PC-3 (cell line): ENCODE measurements at regions not wholly inside any gene's neighbourhood (a gene's known extent, or its start where the extent isn't known, plus 50 kb on each side); places are given as distances from the start of the nearest gene placed in this dataset.
A peak's percentile ranks its signal among the peaks of the same experiment; 100 is the strongest.

Experiments used
- ATAC-seq: fragments of 200-7000 bp; cut with Tn5 transposase; 2 replicates; pipeline ENCODE4 v1.9.1; 2020; ENCODE audit warnings: mild to moderate bottlenecking, moderate library complexity
- BruUV-seq: library from RNA; stranded (reverse); fragments of 400-500 nt; replicated peaks from 2 replicates; lab custom pipeline; 2021; lab: Mats Ljungman, UMichigan
- CTCF ChIA-PET: fragments of 300-600 bp; sonication (Branson Sonifier 250); formaldehyde crosslinking; loops from one replicate; lab custom pipeline; 2022; ENCODE audit warnings: antibody characterized with exemption; lab: Charles Lee
- POLR2A ChIA-PET: fragments of 300-600 bp; sonication (Branson Sonifier 250); formaldehyde crosslinking; loops from one replicate; lab custom pipeline; 2022; ENCODE audit warnings: antibody characterized with exemption; ENCODE audit not compliant: unreplicated experiment; lab: Charles Lee
- DNase-seq: peaks from one replicate; pipeline ENCODE4 v3.0.0-alpha.2; 2015
- H2AFZ ChIP-seq: fragments of 300-600 bp; sonication (generic); 2 replicates; pipeline ENCODE4 v1.6.0; 2016; ENCODE audit warnings: antibody characterized with exemption, low read length
- H3F3A ChIP-seq: fragments of 300-600 bp; sonication (generic); one replicate; pipeline ENCODE4 v1.6.0; 2017; ENCODE audit warnings: antibody characterized with exemption, low read length, control low read depth, mild to moderate bottlenecking; ENCODE audit not compliant: unreplicated experiment
- H3K27ac ChIP-seq: fragments of 300-600 bp; sonication (generic); 2 replicates; pipeline ENCODE4 v1.5.1; 2016; ENCODE audit warnings: mild to moderate bottlenecking, low read length
- H3K27me3 ChIP-seq: fragments of 300-600 bp; sonication (generic); 2 replicates; pipeline ENCODE4 v1.6.1; 2016; ENCODE audit warnings: low read length, mixed read lengths
- H3K36me3 ChIP-seq: fragments of 300-600 bp; sonication (generic); 2 replicates; pipeline ENCODE4 v1.6.1; 2016; ENCODE audit warnings: low read depth, mixed run types, low read length, mixed read lengths
- H3K4me1 ChIP-seq: fragments of 300-600 bp; sonication (generic); 2 replicates; pipeline ENCODE4 v1.5.1; 2016; ENCODE audit warnings: low read length; ENCODE audit not compliant: insufficient read depth
- H3K4me2 ChIP-seq: fragments of 300-600 bp; sonication (generic); 2 replicates; pipeline ENCODE4 v1.6.0; 2016; ENCODE audit warnings: low read length
- H3K4me3 ChIP-seq: fragments of 300-600 bp; sonication (generic); 2 replicates; pipeline ENCODE4 v1.5.1; 2016; ENCODE audit warnings: mild to moderate bottlenecking, low read length, mixed read lengths
- H3K79me2 ChIP-seq: fragments of 300-600 bp; sonication (generic); 2 replicates; pipeline ENCODE4 v1.6.1; 2017; ENCODE audit warnings: low read length, mixed read lengths
- H3K9ac ChIP-seq: fragments of 300-600 bp; sonication (generic); 2 replicates; pipeline ENCODE4 v1.6.0; 2016; ENCODE audit warnings: mild to moderate bottlenecking, low read length
- H3K9me2 ChIP-seq: fragments of 300-600 bp; sonication (generic); replicated peaks from 2 replicates; pipeline ENCODE4 v1.6.1; 2016; ENCODE audit warnings: mixed run types, low read length, mixed read lengths
- H3K9me3 ChIP-seq: fragments of 300-600 bp; sonication (generic); 2 replicates; pipeline ENCODE4 v1.6.1; 2016; ENCODE audit warnings: low read length, mixed read lengths
- H4K20me1 ChIP-seq: fragments of 300-600 bp; sonication (generic); 2 replicates; pipeline ENCODE4 v1.6.1; 2016; ENCODE audit warnings: low read length, mixed read lengths
- CTCF ChIP-seq: fragments of 300-600 bp; sonication (generic); conservative IDR thresholded peaks from 2 replicates; pipeline ENCODE4 v1.5.1; 2017; ENCODE audit warnings: antibody characterized with exemption, low read depth, mild to moderate bottlenecking, low read length
- EZH2 ChIP-seq: fragments of 300-600 bp; sonication (generic); IDR thresholded peaks from one replicate; pipeline ENCODE4 v1.6.1; 2017; ENCODE audit warnings: antibody characterized with exemption, mild to moderate bottlenecking, low read length; ENCODE audit not compliant: unreplicated experiment
- EZH2phosphoT487 ChIP-seq: fragments of 300-600 bp; sonication (generic); IDR thresholded peaks from 2 replicates; pipeline ENCODE4 v1.6.1; 2018; ENCODE audit warnings: mild to moderate bottlenecking, antibody characterized with exemption, low read length, borderline replicate concordance
- intact Hi-C: fragments of 100-400 bp; cut with micrococcal nuclease; formaldehyde crosslinking; loops from 2 replicates; pipeline ENCODE4 v1.9.0; 2023

DNA sequence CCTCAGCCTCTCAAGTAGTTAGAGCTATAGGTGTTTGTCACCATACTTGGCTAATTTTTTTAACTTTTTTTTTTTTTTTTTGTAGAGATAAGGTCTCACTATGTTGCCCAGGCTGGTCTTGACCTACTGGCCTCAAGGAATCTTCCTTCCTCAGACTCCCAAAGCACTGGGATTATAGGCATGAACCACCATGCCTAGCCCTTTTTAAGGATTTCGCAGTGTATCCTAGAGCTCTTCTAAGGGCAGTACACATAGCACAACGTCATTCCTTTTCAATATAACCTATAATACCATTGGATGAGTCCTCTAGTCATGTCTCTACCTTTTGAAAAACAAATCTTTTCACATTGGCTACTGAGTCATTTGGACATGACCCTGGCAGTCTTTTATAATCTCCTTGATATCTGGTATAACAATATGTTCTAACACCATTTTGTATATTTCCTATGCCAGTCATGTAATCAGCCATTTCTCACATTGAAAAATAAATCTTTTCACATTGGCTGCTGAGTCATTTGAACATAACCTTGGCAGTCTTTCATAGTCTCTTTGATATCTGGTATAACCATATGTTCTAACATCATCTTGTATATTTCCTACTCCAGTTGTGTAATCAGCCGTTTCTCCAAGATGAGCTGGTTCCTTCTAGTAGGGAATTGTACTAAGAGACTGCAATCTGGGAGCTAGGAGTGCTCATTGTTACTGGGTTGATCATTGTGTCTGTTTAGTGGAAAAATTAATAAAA lies 944.7 kb downstream of the MCTP2 start:
- H3K27ac ChIP-seq, result no peak overlapping the region
- H3K36me3 ChIP-seq, result no peaks in the 10 kb centered on the region
- no peaks in the 10 kb centered on the region for H3K79me2 ChIP-seq
- BruUV-seq, result no TSS peak
- H3K9ac ChIP-seq, result no peak overlapping the region
- DNase-seq (no peak), ATAC-seq (no peak)
- H3K27me3 ChIP-seq, result no peaks in the 10 kb centered on the region
- H3K9me2 ChIP-seq, result no peaks in the 10 kb centered on the region
- H2AFZ ChIP-seq, result no peak overlapping the region
- H3K4me3 ChIP-seq, result no peak overlapping the region
- TF ChIP-seq EZH2phosphoT487 (no peak), EZH2 (no peak), CTCF (no peak)
- no peaks in the 10 kb centered on the region for H3F3A ChIP-seq
- intact Hi-C loops, result loop anchor here (2.0 kb wide), 1 partner anchor 77 kb away; no protein-coding TSS in a partner anchor
- CTCF ChIA-PET, result no interaction called here
- H3K9me3 ChIP-seq, result no peaks in the 10 kb centered on the region
- H4K20me1 ChIP-seq, result no peaks in the 10 kb centered on the region
- no peak overlapping the region for H3K4me2 ChIP-seq
- POLR2A ChIA-PET, result no interaction called here
- H3K4me1 ChIP-seq, result peaks cover 8% of the 10 kb centered on the region

DNA sequence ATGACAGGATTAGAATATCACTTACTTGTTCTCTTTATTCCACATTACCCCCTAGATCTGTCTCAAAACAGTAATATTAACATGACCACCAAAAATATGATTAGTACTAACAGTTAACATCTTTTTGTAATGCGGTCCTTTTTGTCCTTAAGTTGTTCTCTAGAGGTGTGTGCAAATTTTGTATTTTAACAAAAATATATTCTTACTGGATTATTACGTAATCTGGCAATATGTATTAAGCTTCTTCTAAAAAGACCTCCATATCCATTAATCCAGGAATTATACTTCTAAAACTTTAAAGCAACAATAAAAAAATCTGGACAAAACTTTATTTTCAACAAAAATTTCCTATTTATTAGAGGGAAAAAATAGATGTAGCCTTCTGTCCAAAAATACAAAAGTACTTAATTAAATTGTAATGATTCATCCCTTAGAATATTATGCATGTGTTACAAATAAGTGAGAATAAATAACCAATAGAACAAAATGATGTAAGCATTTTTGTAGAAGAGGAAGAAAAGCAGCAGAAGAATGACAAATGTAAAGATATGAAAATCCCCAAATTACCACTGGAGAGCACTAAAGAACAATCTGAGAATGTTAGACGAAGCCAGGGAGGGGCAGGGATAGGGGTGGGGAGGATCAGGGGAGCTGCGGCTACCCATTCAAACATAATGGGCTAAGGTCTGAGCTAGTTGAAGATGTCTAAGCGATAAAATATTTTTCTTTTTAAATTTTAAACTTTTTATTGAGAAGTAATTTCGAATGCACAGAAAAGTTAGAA lies 945.6 kb downstream of the MCTP2 start:
- BruUV-seq, result no TSS peak
- no peaks in the 10 kb centered on the region for H3F3A ChIP-seq
- intact Hi-C loops, result loop anchor here (2.0 kb wide), 1 partner anchor 76 kb away; no protein-coding TSS in a partner anchor
- no peaks in the 10 kb centered on the region for H3K9me3 ChIP-seq
- H3K4me1 ChIP-seq, result peaks cover 8% of the 10 kb centered on the region
- peak; percentile 50; the same call in 1 of the 2 replicates for TF ChIP-seq CTCF
- TF ChIP-seq EZH2, result no peak
- H3K9me2 ChIP-seq, result no peaks in the 10 kb centered on the region
- no peak overlapping the region for H3K9ac ChIP-seq
- CTCF ChIA-PET, result no interaction called here
- no peak overlapping the region for H3K4me3 ChIP-seq
- H3K79me2 ChIP-seq, result no peaks in the 10 kb centered on the region
- DNase-seq (peak; percentile 36), ATAC-seq (peak; percentile 37; the same call in 1 of the 2 replicates)
- no peaks in the 10 kb centered on the region for H3K27me3 ChIP-seq
- no peaks in the 10 kb centered on the region for H4K20me1 ChIP-seq
- H3K27ac ChIP-seq, result no peak overlapping the region
- no peak overlapping the region for H3K4me2 ChIP-seq
- no peaks in the 10 kb centered on the region for H3K36me3 ChIP-seq
- H2AFZ ChIP-seq, result no peak overlapping the region
- POLR2A ChIA-PET, result no interaction called here
